NCI-H146 treated with DMSO at 0.1 percent for 48 hours (cell line): ENCODE measurements at regions not wholly inside any gene's neighbourhood (a gene's known extent, or its start where the extent isn't known, plus 50 kb on each side); places are given as distances from the start of the nearest gene placed in this dataset.
"Not testable (repeated sequence)": the region's sequence is repeated elsewhere in the genome, so short reads cannot be mapped to it uniquely, and the experiment has no call there.

Source experiments
- DNase-seq: peaks from one replicate; lab custom pipeline; 2025; ENCODE audit not compliant: unreplicated experiment; lab: John Stamatoyannopoulos, UW

- DNase-seq, result not testable (repeated sequence)
Observed at GRCh38 chr7:29696402-29696801, 109.9 kb upstream of the WIPF3 start.

- not testable (repeated sequence) for DNase-seq
Observed at GRCh38 chr7:29699723-29700122, 106.6 kb upstream of the WIPF3 start.

GRCh38 chr7:29701540-29701939 is 104.8 kb upstream of the WIPF3 start:
- not testable (repeated sequence) for DNase-seq

GRCh38 chr7:29703830-29704229 is 102.5 kb upstream of the WIPF3 start:
- DNase-seq, result not testable (repeated sequence)

- DNase-seq, result not testable (repeated sequence)
Observed at GRCh38 chr7:29709002-29709401, 97.3 kb upstream of the WIPF3 start.

- DNase-seq, result not testable (repeated sequence)
Observed at GRCh38 chr7:29723127-29723526, 83.2 kb upstream of the WIPF3 start.

GRCh38 chr7:29723599-29723998 is 82.7 kb upstream of the WIPF3 start:
- no peak for DNase-seq

- DNase-seq, result not testable (repeated sequence)
Observed at GRCh38 chr7:29729534-29730165, 76.7 kb upstream of the WIPF3 start.

GRCh38 chr7:29734246-29734731 is 72.0 kb upstream of the WIPF3 start:
- no peak for DNase-seq

- peak; percentile 3 for DNase-seq
Observed at GRCh38 chr7:29747645-29748245, 58.6 kb upstream of the WIPF3 start.

- DNase-seq, result peak; percentile 41
Observed at GRCh38 chr7:29748286-29749099, 57.8 kb upstream of the WIPF3 start.

- DNase-seq, result no peak
Observed at GRCh38 chr7:29749701-29750321, 56.5 kb upstream of the WIPF3 start.

- not testable (repeated sequence) for DNase-seq
Observed at GRCh38 chr7:29750373-29750940, 55.9 kb upstream of the WIPF3 start.

- not testable (repeated sequence) for DNase-seq
Observed at GRCh38 chr7:29751012-29751411, 55.3 kb upstream of the WIPF3 start.

GRCh38 chr7:29754874-29755490 is 51.3 kb upstream of the WIPF3 start:
- DNase-seq, result no peak
